H9 (cell line): ENCODE measurements at regions not wholly inside any gene's neighbourhood (a gene's known extent, or its start where the extent isn't known, plus 50 kb on each side); places are given as distances from the start of the nearest gene placed in this dataset.

Experiments
- DNase-seq: peaks from one replicate; pipeline ENCODE4 v3.0.0-alpha.2; 2017
- H2AFZ ChIP-seq: one replicate; pipeline ENCODE4 v1.6.1; 2013; ENCODE audit warnings: mild to moderate bottlenecking, low read length, control low read depth, moderate library complexity
- H2AK5ac ChIP-seq: 2 replicates; pipeline ENCODE4 v1.6.1; 2013; ENCODE audit warnings: low read length, control low read depth, mixed read lengths; ENCODE audit not compliant: insufficient read length
- H2BK120ac ChIP-seq: one replicate; pipeline ENCODE4 v1.6.1; 2013; ENCODE audit warnings: low read depth, mild to moderate bottlenecking, low read length, control low read depth, inconsistent platforms; ENCODE audit not compliant: poor library complexity, severe bottlenecking
- H2BK12ac ChIP-seq: 2 replicates; pipeline ENCODE4 v1.6.1; 2013; ENCODE audit warnings: low read length, control low read depth, mixed read lengths, low read depth; ENCODE audit not compliant: insufficient read length
- H2BK15ac ChIP-seq: 2 replicates; pipeline ENCODE4 v1.6.1; 2013; ENCODE audit warnings: low read depth, low read length, control low read depth
- H2BK20ac ChIP-seq: one replicate; pipeline ENCODE4 v1.6.1; 2013; ENCODE audit warnings: low read depth, mild to moderate bottlenecking, low read length, control low read depth, inconsistent platforms; ENCODE audit not compliant: poor library complexity, severe bottlenecking
- H2BK5ac ChIP-seq: 2 replicates; pipeline ENCODE4 v1.6.1; 2013; ENCODE audit warnings: low read length, control low read depth, mixed read lengths; ENCODE audit not compliant: insufficient read length
- H3K14ac ChIP-seq: 2 replicates; pipeline ENCODE4 v1.6.1; 2013; ENCODE audit warnings: low read length, control low read depth; ENCODE audit not compliant: insufficient read depth
- H3K18ac ChIP-seq: 2 replicates; pipeline ENCODE4 v1.6.1; 2013; ENCODE audit warnings: low read depth, mild to moderate bottlenecking, mixed read lengths, low read length, control low read depth; ENCODE audit not compliant: insufficient read length
- H3K23ac ChIP-seq: 2 replicates; pipeline ENCODE4 v1.6.1; 2013; ENCODE audit warnings: low read length, control low read depth, mixed read lengths, low read depth; ENCODE audit not compliant: insufficient read length
- H3K23me2 ChIP-seq: 2 replicates; pipeline ENCODE4 v1.6.1; 2013; ENCODE audit warnings: low read depth, mild to moderate bottlenecking, mixed read lengths, low read length, control low read depth; ENCODE audit not compliant: insufficient read length, poor library complexity, severe bottlenecking
- H3K27ac ChIP-seq: 2 replicates; pipeline ENCODE4 v1.5.1; 2013; ENCODE audit warnings: low read length, control low read depth, mixed read lengths, low read depth; ENCODE audit not compliant: insufficient read length
- H3K27me3 ChIP-seq: 2 replicates; pipeline ENCODE4 v1.6.1; 2013; ENCODE audit warnings: low read length, control low read depth, inconsistent platforms; ENCODE audit not compliant: insufficient read depth
- H3K4ac ChIP-seq: 2 replicates; pipeline ENCODE4 v1.6.1; 2013; ENCODE audit warnings: low read depth, mild to moderate bottlenecking, control low read depth, inconsistent platforms, low read length, moderate library complexity
- H3K4me1 ChIP-seq: 2 replicates; pipeline ENCODE4 v1.6.1; 2013; ENCODE audit warnings: low read length, control low read depth, inconsistent platforms; ENCODE audit not compliant: insufficient read depth
- H3K4me2 ChIP-seq: 2 replicates; pipeline ENCODE4 v1.6.1; 2013; ENCODE audit warnings: low read length, control low read depth, mixed read lengths; ENCODE audit not compliant: insufficient read length, insufficient read depth
- H3K56ac ChIP-seq: 2 replicates; pipeline ENCODE4 v1.6.1; 2013; ENCODE audit warnings: low read depth, mild to moderate bottlenecking, mixed read lengths, low read length, control low read depth; ENCODE audit not compliant: insufficient read length
- H3K79me1 ChIP-seq: 2 replicates; pipeline ENCODE4 v1.6.1; 2013; ENCODE audit warnings: low read depth, mild to moderate bottlenecking, moderate library complexity, low read length, control low read depth, inconsistent platforms; ENCODE audit not compliant: insufficient read depth, poor library complexity, severe bottlenecking
- H3K79me2 ChIP-seq: 2 replicates; pipeline ENCODE4 v1.6.1; 2013; ENCODE audit warnings: low read length, control low read depth, inconsistent platforms; ENCODE audit not compliant: insufficient read depth
- H3K9ac ChIP-seq: 2 replicates; pipeline ENCODE4 v1.6.1; 2013; ENCODE audit warnings: low read length, control low read depth, mixed read lengths; ENCODE audit not compliant: insufficient read length; ENCODE audit errors: extremely low read depth
- H3K9me3 ChIP-seq: one replicate; pipeline ENCODE4 v1.6.1; 2013; ENCODE audit warnings: low read depth, low read length, inconsistent platforms; ENCODE audit not compliant: control insufficient read depth
- H3T11ph ChIP-seq: one replicate; pipeline ENCODE4 v1.6.1; 2013; ENCODE audit warnings: mild to moderate bottlenecking, low read length, control low read depth, inconsistent platforms
- H4K20me1 ChIP-seq: one replicate; pipeline ENCODE4 v1.6.1; 2013; ENCODE audit not compliant: control insufficient read depth, insufficient read length, insufficient read depth
- H4K5ac ChIP-seq: 2 replicates; pipeline ENCODE4 v1.6.1; 2013; ENCODE audit warnings: low read depth, mild to moderate bottlenecking, mixed read lengths, low read length, control low read depth; ENCODE audit not compliant: insufficient read length
- H4K8ac ChIP-seq: replicated peaks from 2 replicates; pipeline ENCODE4 v1.6.1; 2013; ENCODE audit warnings: low read length, control low read depth, mixed read lengths, low read depth; ENCODE audit not compliant: insufficient read length
- H4K91ac ChIP-seq: 2 replicates; pipeline ENCODE4 v1.6.1; 2013; ENCODE audit warnings: low read depth, mild to moderate bottlenecking, moderate library complexity, mixed read lengths, low read length, control low read depth; ENCODE audit not compliant: insufficient read length
- H3K27ac Mint-ChIP-seq, 3 experiments: 2 replicates in 2 of 3; 3 replicates in 1 of 3; pipeline ENCODE4 v1.8.0; 2020 to 2021; ENCODE audit warnings: mixed read lengths in 3 of 3, mild to moderate bottlenecking in 1 of 3, moderate library complexity in 1 of 3
- H3K27me3 Mint-ChIP-seq: 2 replicates; pipeline ENCODE4 v1.8.0; 2021; ENCODE audit warnings: low read depth, mild to moderate bottlenecking, moderate library complexity, mixed read lengths
- H3K36me3 Mint-ChIP-seq, 3 experiments: 2 replicates in 2 of 3; 3 replicates in 1 of 3; pipeline ENCODE4 v1.8.0; 2020 to 2021; ENCODE audit warnings: low read depth in 3 of 3, mixed read lengths in 3 of 3; ENCODE audit not compliant: insufficient read depth in 1 of 3
- H3K4me1 Mint-ChIP-seq, 2 experiments: 2 replicates each; pipeline ENCODE4 v1.8.0; 2020; ENCODE audit warnings: mixed read lengths in 2 of 2
- H3K4me3 Mint-ChIP-seq, 2 experiments: 2 replicates in 1 of 2; 3 replicates in 1 of 2; pipeline ENCODE4 v1.8.0; 2020 to 2021; ENCODE audit warnings: mild to moderate bottlenecking in 2 of 2, mixed read lengths in 2 of 2, moderate library complexity in 1 of 2
- H3K9me3 Mint-ChIP-seq, 2 experiments: 2 replicates in 1 of 2; 3 replicates in 1 of 2; pipeline ENCODE4 v1.8.0; 2020; ENCODE audit warnings: mild to moderate bottlenecking in 2 of 2, mixed read lengths in 2 of 2, moderate library complexity in 1 of 2
- WGBS: extraction: QIAGEN DNeasy Blood & Tissue Kit; methylation state at CpG from one replicate; pipeline ENCODE4 v1.1.7; 2013; ENCODE audit warnings: missing lambda C conversion rate, low lambda C conversion rate, mixed read lengths; ENCODE audit not compliant: insufficient read length; ENCODE audit errors: extremely low coverage; 5-methylcytosine and 5-hydroxymethylcytosine counted together
- TF ChIP-seq, protein P1 (sequence below): fragments of 200-600 bp; sonication (generic); conservative IDR thresholded peaks from 3 replicates; pipeline ENCODE4 v1.8.0; 2021; ENCODE audit warnings: antibody characterized with exemption, mild to moderate bottlenecking

DNA sequence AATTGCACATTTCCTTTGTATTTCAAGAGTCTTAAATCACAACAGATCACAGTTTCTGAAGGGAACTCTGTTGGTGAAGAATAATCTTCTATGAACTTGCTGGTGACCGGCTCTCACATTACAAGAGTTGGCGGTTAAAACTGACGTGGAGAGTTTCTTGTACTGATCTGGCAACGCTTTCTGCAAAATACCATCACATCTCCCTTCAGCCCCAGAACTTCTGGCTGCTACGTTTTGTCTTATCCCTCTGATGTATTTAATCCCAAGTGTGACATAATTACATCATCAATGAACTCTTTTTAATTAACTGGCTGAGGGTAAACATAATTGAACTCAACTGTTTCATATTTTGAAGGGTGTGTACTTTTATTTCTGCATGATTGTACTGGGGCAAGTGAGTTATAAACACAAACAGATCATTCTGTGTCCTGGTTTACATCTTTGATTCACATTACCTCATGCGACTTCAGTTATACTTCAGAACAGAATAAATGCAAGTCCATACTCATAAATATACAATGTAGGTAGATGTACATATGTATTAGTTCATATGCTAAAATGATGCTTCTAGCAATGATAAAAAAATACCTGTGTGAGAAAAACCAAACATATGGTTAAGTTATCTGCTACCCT, 105.1 kb upstream of the NPVF start:
- H2BK12ac ChIP-seq = no peak overlapping the region
- no peaks in the 10 kb centered on the region for H3K23me2 ChIP-seq
- H2AFZ ChIP-seq = no peak overlapping the region
- Mint-ChIP-seq H3K36me3 (no peaks in the 10 kb centered on the region), H3K27ac (no peak overlapping the region), H3K27me3 (peaks cover under 1% of the 10 kb centered on the region; the same call in 1 of the 2 replicates), H3K4me3 (no peak overlapping the region), H3K9me3 (no peaks in the 10 kb centered on the region; a peak in 1 of 5 replicates), H3K4me1 (no peaks in the 10 kb centered on the region)
- H2BK5ac ChIP-seq = no peak overlapping the region
- H4K91ac ChIP-seq = no peak overlapping the region
- H3K27me3 ChIP-seq = no peaks in the 10 kb centered on the region
- DNase-seq = no peak
- H3K56ac ChIP-seq = no peak overlapping the region
- no peak overlapping the region for H4K8ac ChIP-seq
- no peak overlapping the region for H3K4me2 ChIP-seq
- H3K23ac ChIP-seq = no peak overlapping the region
- TF ChIP-seq, protein P1, sequence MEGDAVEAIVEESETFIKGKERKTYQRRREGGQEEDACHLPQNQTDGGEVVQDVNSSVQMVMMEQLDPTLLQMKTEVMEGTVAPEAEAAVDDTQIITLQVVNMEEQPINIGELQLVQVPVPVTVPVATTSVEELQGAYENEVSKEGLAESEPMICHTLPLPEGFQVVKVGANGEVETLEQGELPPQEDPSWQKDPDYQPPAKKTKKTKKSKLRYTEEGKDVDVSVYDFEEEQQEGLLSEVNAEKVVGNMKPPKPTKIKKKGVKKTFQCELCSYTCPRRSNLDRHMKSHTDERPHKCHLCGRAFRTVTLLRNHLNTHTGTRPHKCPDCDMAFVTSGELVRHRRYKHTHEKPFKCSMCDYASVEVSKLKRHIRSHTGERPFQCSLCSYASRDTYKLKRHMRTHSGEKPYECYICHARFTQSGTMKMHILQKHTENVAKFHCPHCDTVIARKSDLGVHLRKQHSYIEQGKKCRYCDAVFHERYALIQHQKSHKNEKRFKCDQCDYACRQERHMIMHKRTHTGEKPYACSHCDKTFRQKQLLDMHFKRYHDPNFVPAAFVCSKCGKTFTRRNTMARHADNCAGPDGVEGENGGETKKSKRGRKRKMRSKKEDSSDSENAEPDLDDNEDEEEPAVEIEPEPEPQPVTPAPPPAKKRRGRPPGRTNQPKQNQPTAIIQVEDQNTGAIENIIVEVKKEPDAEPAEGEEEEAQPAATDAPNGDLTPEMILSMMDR = no peak
- H4K20me1 ChIP-seq = no peaks in the 10 kb centered on the region
- no peak overlapping the region for H3T11ph ChIP-seq
- no peak overlapping the region for H2BK120ac ChIP-seq
- H3K18ac ChIP-seq = no peak overlapping the region
- H3K79me1 ChIP-seq = no peaks in the 10 kb centered on the region
- no peaks in the 10 kb centered on the region for H3K79me2 ChIP-seq
- H2BK15ac ChIP-seq = no peak overlapping the region
- H3K4ac ChIP-seq = no peak overlapping the region
- WGBS = no CpG with 5 or more reads among the region's 6 CpGs
- no peak overlapping the region for H4K5ac ChIP-seq
- H3K9ac ChIP-seq = no peak overlapping the region
- H2BK20ac ChIP-seq = no peak overlapping the region
- H3K27ac ChIP-seq = no peak overlapping the region
- no peaks in the 10 kb centered on the region for H3K9me3 ChIP-seq
- no peak overlapping the region for H3K14ac ChIP-seq
- no peak overlapping the region for H2AK5ac ChIP-seq
- no peaks in the 10 kb centered on the region for H3K4me1 ChIP-seq
